22Rv1 (cell line): ENCODE measurements at regions not wholly inside any gene's neighbourhood (a gene's known extent, or its start where the extent isn't known, plus 50 kb on each side); places are given as distances from the start of the nearest gene placed in this dataset.

ENCODE experiments used
- H3K27ac ChIP-seq: fragments of 450-650 bp; 2 replicates; pipeline ENCODE4 v1.5.1; 2017
- CTCF ChIP-seq: fragments of 450-650 bp; IDR thresholded peaks from 2 replicates; pipeline ENCODE4 v1.5.1; 2017; ENCODE audit warnings: mild to moderate bottlenecking
- ZFX ChIP-seq: fragments of 450-650 bp; IDR thresholded peaks from 2 replicates; pipeline ENCODE4 v1.6.1; 2017; ENCODE audit warnings: antibody characterized with exemption, borderline replicate concordance

- no peak for TF ChIP-seq ZFX
- TF ChIP-seq CTCF = no peak
These were observed 307.0 kb upstream of the PROX1 start for GRCh38 chr1:213680677-213681325.

GRCh38 chr1:213681788-213682340 is 305.9 kb upstream of the PROX1 start:
- no peak for TF ChIP-seq CTCF
- no peak for TF ChIP-seq ZFX

More at GRCh38 chr1:213680677-213681325, 307.0 kb upstream of the PROX1 start:
- no peak overlapping the region for H3K27ac ChIP-seq

GRCh38 chr1:213683529-213683928 is 304.2 kb upstream of the PROX1 start:
- TF ChIP-seq ZFX (no peak), CTCF (no peak)
- H3K27ac ChIP-seq = no peak overlapping the region

More at GRCh38 chr1:213681788-213682340, 305.9 kb upstream of the PROX1 start:
- no peak overlapping the region for H3K27ac ChIP-seq

GRCh38 chr1:213684454-213684853 is 303.3 kb upstream of the PROX1 start:
- TF ChIP-seq ZFX (no peak), CTCF (no peak)
- no peak overlapping the region for H3K27ac ChIP-seq

- TF ChIP-seq ZFX (no peak), CTCF (no peak)
- no peak overlapping the region for H3K27ac ChIP-seq
These were observed 301.7 kb upstream of the PROX1 start for GRCh38 chr1:213685992-213686582.

GRCh38 chr1:213686983-213687382 is 300.8 kb upstream of the PROX1 start:
- no peak overlapping the region for H3K27ac ChIP-seq
- TF ChIP-seq CTCF (no peak), ZFX (no peak)

GRCh38 chr1:213687832-213688231 is 299.9 kb upstream of the PROX1 start:
- no peak overlapping the region for H3K27ac ChIP-seq
- TF ChIP-seq CTCF (no peak), ZFX (no peak)
